Trophoblast cell (in vitro differentiated cells and primary cell): ENCODE measurements at regions not wholly inside any gene's neighbourhood (a gene's known extent, or its start where the extent isn't known, plus 50 kb on each side); places are given as distances from the start of the nearest gene placed in this dataset.

Experiments
- DNase-seq, 2 donors: peaks; one replicate each; pipeline ENCODE4 v3.0.0-alpha.2; 2016
- H2AFZ ChIP-seq: 2 replicates; pipeline ENCODE4 v1.6.1; 2013; ENCODE audit warnings: low read length, moderate library complexity, mild to moderate bottlenecking; ENCODE audit not compliant: insufficient read depth, poor library complexity
- H2AK5ac ChIP-seq: 2 replicates; pipeline ENCODE4 v1.6.1; 2013; ENCODE audit warnings: mild to moderate bottlenecking, low read length
- H2BK120ac ChIP-seq: 2 replicates; pipeline ENCODE4 v1.6.1; 2013; ENCODE audit warnings: low read length, mild to moderate bottlenecking, moderate library complexity; ENCODE audit not compliant: insufficient read depth, poor library complexity
- H2BK12ac ChIP-seq: 2 replicates; pipeline ENCODE4 v1.6.1; 2013; ENCODE audit warnings: mild to moderate bottlenecking, low read length, moderate library complexity
- H2BK5ac ChIP-seq: 2 replicates; pipeline ENCODE4 v1.6.1; 2013; ENCODE audit warnings: low read length, low read depth, moderate library complexity, mild to moderate bottlenecking; ENCODE audit not compliant: poor library complexity
- H3K14ac ChIP-seq: 2 replicates; pipeline ENCODE4 v1.6.1; 2013; ENCODE audit warnings: mild to moderate bottlenecking, low read length
- H3K18ac ChIP-seq: 2 replicates; pipeline ENCODE4 v1.6.1; 2013; ENCODE audit warnings: mild to moderate bottlenecking, low read length
- H3K23ac ChIP-seq: 2 replicates; pipeline ENCODE4 v1.6.1; 2013; ENCODE audit warnings: low read length
- H3K27ac ChIP-seq: 2 replicates; pipeline ENCODE4 v1.5.1; 2013; ENCODE audit warnings: low read depth, mild to moderate bottlenecking, inconsistent platforms, low read length, moderate library complexity
- H3K27me3 ChIP-seq: 2 replicates; pipeline ENCODE4 v1.6.1; 2013; ENCODE audit warnings: inconsistent platforms, mild to moderate bottlenecking, low read length, moderate library complexity; ENCODE audit not compliant: insufficient read depth
- H3K36me3 ChIP-seq, 2 experiments: 1 replicate in 1 of 2; 2 replicates in 1 of 2; pipeline ENCODE4 v1.6.1; 2013; ENCODE audit warnings: low read length in 2 of 2, mild to moderate bottlenecking in 2 of 2, moderate library complexity in 1 of 2; ENCODE audit not compliant: insufficient read depth in 2 of 2, control insufficient read depth in 1 of 2
- H3K4ac ChIP-seq: 2 replicates; pipeline ENCODE4 v1.6.1; 2013; ENCODE audit warnings: low read depth, mild to moderate bottlenecking, low read length, moderate library complexity
- H3K4me1 ChIP-seq, 2 experiments: 1 replicate in 1 of 2; 2 replicates in 1 of 2; pipeline ENCODE4 v1.6.1; 2013; ENCODE audit warnings: low read length in 2 of 2, mild to moderate bottlenecking in 2 of 2, moderate library complexity in 1 of 2; ENCODE audit not compliant: insufficient read depth in 2 of 2, control insufficient read depth in 1 of 2
- H3K4me2 ChIP-seq: 2 replicates; pipeline ENCODE4 v1.6.1; 2013; ENCODE audit warnings: inconsistent platforms, mild to moderate bottlenecking, low read length, moderate library complexity
- H3K4me3 ChIP-seq: 2 replicates; pipeline ENCODE4 v1.5.1; 2013; ENCODE audit warnings: mild to moderate bottlenecking, low read depth, low read length, inconsistent platforms
- H3K79me1 ChIP-seq: one replicate; pipeline ENCODE4 v1.6.1; 2013; ENCODE audit warnings: low read length
- H3K79me2 ChIP-seq: 2 replicates; pipeline ENCODE4 v1.6.1; 2013; ENCODE audit warnings: low read length, mild to moderate bottlenecking; ENCODE audit not compliant: control insufficient read depth, insufficient read depth, poor library complexity
- H3K9ac ChIP-seq: 2 replicates; pipeline ENCODE4 v1.6.1; 2013; ENCODE audit warnings: mild to moderate bottlenecking, low read length
- H3K9me3 ChIP-seq: 2 replicates; pipeline ENCODE4 v1.6.1; 2013; ENCODE audit warnings: low read depth, mild to moderate bottlenecking, control low read depth, inconsistent platforms, low read length; ENCODE audit not compliant: insufficient read depth
- H4K12ac ChIP-seq: 2 replicates; pipeline ENCODE4 v1.6.1; 2013; ENCODE audit warnings: low read depth, mild to moderate bottlenecking, low read length, moderate library complexity
- H4K8ac ChIP-seq: 2 replicates; pipeline ENCODE4 v1.6.1; 2013; ENCODE audit warnings: low read depth, mild to moderate bottlenecking, low read length, moderate library complexity
- H4K91ac ChIP-seq: one replicate; pipeline ENCODE4 v1.6.1; 2013; ENCODE audit warnings: low read depth, mild to moderate bottlenecking, low read length, moderate library complexity
- WGBS: extraction: QIAGEN DNeasy Blood & Tissue Kit; methylation state at CpG from one replicate; pipeline ENCODE4 v1.1.7; 2013; ENCODE audit warnings: missing lambda C conversion rate; ENCODE audit not compliant: insufficient read length, insufficient coverage; ENCODE audit errors: extremely low coverage; 5-methylcytosine and 5-hydroxymethylcytosine counted together

- H2BK120ac ChIP-seq = no peak overlapping the region
- no peaks in the 10 kb centered on the region for H3K9me3 ChIP-seq
- no peak overlapping the region for H3K4ac ChIP-seq
- no peak overlapping the region for H3K18ac ChIP-seq
- no peak overlapping the region for H4K8ac ChIP-seq
- no peak overlapping the region for H4K12ac ChIP-seq
- H2BK12ac ChIP-seq = no peak overlapping the region
- no peak overlapping the region for H2AFZ ChIP-seq
- no peaks in the 10 kb centered on the region for H3K79me2 ChIP-seq
- no peak overlapping the region for H4K91ac ChIP-seq
- H3K4me1 ChIP-seq = no peaks in the 10 kb centered on the region
- no peak overlapping the region for H3K9ac ChIP-seq
- H3K36me3 ChIP-seq = no peaks in the 10 kb centered on the region
- H3K14ac ChIP-seq = no peak overlapping the region
- no peak overlapping the region for H3K4me3 ChIP-seq
- no peak overlapping the region for H2BK5ac ChIP-seq
- no peak overlapping the region for H3K4me2 ChIP-seq
- peaks cover 3% of the 10 kb centered on the region for H3K27me3 ChIP-seq
- no peaks in the 10 kb centered on the region for H3K79me1 ChIP-seq
- no peak overlapping the region for H3K27ac ChIP-seq
- no peak overlapping the region for H2AK5ac ChIP-seq
- peak in 1 of 2 donors; percentile 44 for DNase-seq
- no CpG with 5 or more reads among the region's 1 CpG for WGBS
- H3K23ac ChIP-seq = no peak overlapping the region
Measured at GRCh38 chr14:54213536-54213935, 183.3 kb upstream of the CDKN3 start.

GRCh38 chr14:54216827-54217226 is 180.0 kb upstream of the CDKN3 start:
- DNase-seq = no peak
- Histone ChIP-seq H3K4ac (no peak overlapping the region), H3K14ac (no peak overlapping the region), H3K23ac (no peak overlapping the region), H3K4me1 (peaks cover 7 to 9% of the 10 kb centered on the region in 2 experiments), H2AK5ac (no peak overlapping the region), H4K12ac (no peak overlapping the region), H4K91ac (no peak overlapping the region), H3K4me2 (no peak overlapping the region), H2AFZ (no peak overlapping the region), H3K18ac (no peak overlapping the region), H3K27me3 (peaks cover 23% of the 10 kb centered on the region), H2BK12ac (no peak overlapping the region), H3K79me2 (no peaks in the 10 kb centered on the region), H2BK120ac (no peak overlapping the region), H3K9me3 (no peaks in the 10 kb centered on the region), H3K4me3 (no peak overlapping the region), H3K79me1 (no peaks in the 10 kb centered on the region), H4K8ac (no peak overlapping the region), H3K9ac (no peak overlapping the region), H3K36me3 (no peaks in the 10 kb centered on the region), H2BK5ac (no peak overlapping the region), H3K27ac (no peak overlapping the region)
- WGBS = no CpG with 5 or more reads among the region's 3 CpGs

DNA sequence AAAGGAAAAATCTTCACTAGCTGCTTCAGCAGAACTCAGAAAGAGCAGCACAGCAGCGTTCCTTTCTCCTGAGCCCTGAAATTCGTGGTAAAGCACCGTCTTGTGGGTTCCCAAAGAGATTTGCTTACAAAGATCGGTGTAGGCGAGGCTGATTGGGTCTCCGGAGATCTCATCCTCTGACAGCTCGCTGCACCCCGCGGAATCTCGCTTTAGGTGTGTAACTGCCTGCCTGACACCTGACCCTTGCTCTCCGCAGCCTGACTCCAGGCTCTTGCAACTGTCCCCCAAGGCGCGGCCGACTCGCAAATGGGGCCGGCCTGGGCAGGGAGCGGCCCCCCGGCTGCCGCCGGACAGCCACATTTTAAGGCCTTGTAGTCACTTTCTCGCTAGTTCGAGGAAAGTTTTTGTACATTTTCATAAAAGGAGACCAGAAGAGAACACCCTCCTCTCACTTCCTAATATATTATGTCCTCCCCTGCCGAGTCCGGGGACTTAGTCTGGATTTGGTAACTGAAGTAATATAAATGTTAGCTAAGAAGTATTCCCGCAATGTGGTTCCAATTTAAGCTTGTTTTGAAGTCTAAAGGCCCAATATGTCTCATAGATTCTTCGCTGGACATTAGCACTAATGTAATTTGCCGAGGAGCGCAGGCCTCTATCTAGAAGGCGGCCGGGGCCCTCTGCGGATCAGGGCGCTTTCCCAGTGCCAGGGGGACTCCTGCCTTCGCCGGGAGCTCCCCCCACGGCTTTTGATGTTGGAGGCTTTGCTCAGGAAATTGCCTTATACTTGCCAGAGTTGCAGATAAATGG is 177.3 kb upstream of the CDKN3 start:
- H3K4ac ChIP-seq = no peak overlapping the region
- H2BK5ac ChIP-seq = no peak overlapping the region
- no peak overlapping the region for H3K14ac ChIP-seq
- H3K36me3 ChIP-seq = no peaks in the 10 kb centered on the region
- H3K27ac ChIP-seq = no peak overlapping the region
- peak overlapping the region; percentile 65 for H3K4me2 ChIP-seq
- peaks cover 7 to 9% of the 10 kb centered on the region in 2 experiments for H3K4me1 ChIP-seq
- no peak overlapping the region for H4K91ac ChIP-seq
- no peaks in the 10 kb centered on the region for H3K79me2 ChIP-seq
- H3K4me3 ChIP-seq = no peak overlapping the region
- H3K9ac ChIP-seq = no peak overlapping the region
- peaks cover 23% of the 10 kb centered on the region for H3K27me3 ChIP-seq
- no peaks in the 10 kb centered on the region for H3K9me3 ChIP-seq
- no peak overlapping the region for H2BK120ac ChIP-seq
- H3K79me1 ChIP-seq = no peaks in the 10 kb centered on the region
- DNase-seq = no peak
- no peak overlapping the region for H3K18ac ChIP-seq
- H4K8ac ChIP-seq = no peak overlapping the region
- H2AFZ ChIP-seq = no peak overlapping the region
- H2BK12ac ChIP-seq = no peak overlapping the region
- H3K23ac ChIP-seq = no peak overlapping the region
- H4K12ac ChIP-seq = no peak overlapping the region
- WGBS = no CpG with 5 or more reads among the region's 35 CpGs
- no peak overlapping the region for H2AK5ac ChIP-seq

GRCh38 chr14:54220071-54220703 is 176.6 kb upstream of the CDKN3 start:
- Histone ChIP-seq H3K23ac (no peak overlapping the region), H3K14ac (no peak overlapping the region), H3K4me3 (no peak overlapping the region), H2AFZ (no peak overlapping the region), H3K4me2 (peak overlapping the region; percentile 65), H3K4me1 (peaks cover 7 to 9% of the 10 kb centered on the region in 2 experiments), H3K27ac (no peak overlapping the region), H3K79me2 (no peaks in the 10 kb centered on the region), H3K27me3 (peaks cover 23% of the 10 kb centered on the region), H2BK120ac (no peak overlapping the region), H3K36me3 (no peaks in the 10 kb centered on the region), H4K8ac (no peak overlapping the region), H4K12ac (no peak overlapping the region), H3K9me3 (no peaks in the 10 kb centered on the region), H4K91ac (no peak overlapping the region), H2BK5ac (no peak overlapping the region), H2BK12ac (no peak overlapping the region), H3K18ac (no peak overlapping the region), H3K79me1 (no peaks in the 10 kb centered on the region), H2AK5ac (no peak overlapping the region), H3K4ac (no peak overlapping the region), H3K9ac (no peak overlapping the region)
- DNase-seq = no peak
- no CpG with 5 or more reads among the region's 28 CpGs for WGBS
